H7 (cell line): ENCODE measurements at regions not wholly inside any gene's neighbourhood (a gene's known extent, or its start where the extent isn't known, plus 50 kb on each side); places are given as distances from the start of the nearest gene placed in this dataset.

Experiments
- DNase-seq: peaks from one replicate; pipeline ENCODE4 v3.0.0; 2012
- H3K27me3 ChIP-seq: 2 replicates; pipeline ENCODE4 v1.6.0; 2011; ENCODE audit warnings: mild to moderate bottlenecking, low read length; ENCODE audit not compliant: control insufficient read depth, insufficient read depth
- H3K36me3 ChIP-seq: replicated peaks from 2 replicates; pipeline ENCODE4 v1.5.1; 2011; ENCODE audit warnings: low read length; ENCODE audit not compliant: control insufficient read depth, insufficient read depth
- H3K4me3 ChIP-seq: 2 replicates; pipeline ENCODE4 v1.5.1; 2011; ENCODE audit warnings: low read depth, mild to moderate bottlenecking, control low read depth, low read length, moderate library complexity; ENCODE audit not compliant: insufficient read depth

GRCh38 chr9:92190536-92190790 lies 75.2 kb upstream of the SPTLC1 start:
- Histone ChIP-seq H3K4me3 (no peak overlapping the region), H3K36me3 (no peaks in the 10 kb centered on the region), H3K27me3 (no peaks in the 10 kb centered on the region)
- no peak for DNase-seq

GRCh38 chr9:92189782-92190535 lies 74.7 kb upstream of the SPTLC1 start:
- Histone ChIP-seq H3K27me3 (no peaks in the 10 kb centered on the region), H3K4me3 (no peak overlapping the region), H3K36me3 (no peaks in the 10 kb centered on the region)
- peak; percentile 76 for DNase-seq

- DNase-seq = peak; percentile 63
These were observed 74.0 kb upstream of the SPTLC1 start for GRCh38 chr9:92188969-92189781.

GRCh38 chr9:92187989-92188714 lies 72.9 kb upstream of the SPTLC1 start:
- Histone ChIP-seq H3K36me3 (no peaks in the 10 kb centered on the region), H3K4me3 (no peak overlapping the region), H3K27me3 (no peaks in the 10 kb centered on the region)
- peak; percentile 28 for DNase-seq

More at GRCh38 chr9:92188969-92189781, 74.0 kb upstream of the SPTLC1 start:
- Histone ChIP-seq H3K27me3 (no peaks in the 10 kb centered on the region), H3K4me3 (no peak overlapping the region), H3K36me3 (no peaks in the 10 kb centered on the region)

- Histone ChIP-seq H3K4me3 (no peak overlapping the region), H3K27me3 (no peaks in the 10 kb centered on the region), H3K36me3 (no peaks in the 10 kb centered on the region)
- peak; percentile 21 for DNase-seq
These were observed 72.2 kb upstream of the SPTLC1 start for GRCh38 chr9:92187390-92187789.

- no peak overlapping the region for H3K4me3 ChIP-seq
- DNase-seq = peak; percentile 20
- H3K36me3 ChIP-seq = no peaks in the 10 kb centered on the region
- H3K27me3 ChIP-seq = no peaks in the 10 kb centered on the region
These were observed 71.4 kb upstream of the SPTLC1 start for GRCh38 chr9:92186631-92187030.

GRCh38 chr9:92185681-92186080 lies 70.5 kb upstream of the SPTLC1 start:
- Histone ChIP-seq H3K27me3 (no peaks in the 10 kb centered on the region), H3K36me3 (no peaks in the 10 kb centered on the region), H3K4me3 (no peak overlapping the region)
- DNase-seq = no peak

GRCh38 chr9:92185096-92185495 lies 69.9 kb upstream of the SPTLC1 start:
- Histone ChIP-seq H3K27me3 (no peaks in the 10 kb centered on the region), H3K36me3 (no peaks in the 10 kb centered on the region), H3K4me3 (no peak overlapping the region)
- no peak for DNase-seq

GRCh38 chr9:92184041-92184564 lies 68.9 kb upstream of the SPTLC1 start:
- H3K27me3 ChIP-seq = no peaks in the 10 kb centered on the region
- DNase-seq = no peak
- H3K4me3 ChIP-seq = no peak overlapping the region
- H3K36me3 ChIP-seq = no peaks in the 10 kb centered on the region

GRCh38 chr9:92183449-92183848 lies 68.2 kb upstream of the SPTLC1 start:
- Histone ChIP-seq H3K27me3 (no peaks in the 10 kb centered on the region), H3K36me3 (no peaks in the 10 kb centered on the region)
- peak; percentile 20 for DNase-seq

GRCh38 chr9:92181296-92181695 lies 66.1 kb upstream of the SPTLC1 start:
- Histone ChIP-seq H3K4me3 (no peak overlapping the region), H3K36me3 (no peaks in the 10 kb centered on the region), H3K27me3 (no peaks in the 10 kb centered on the region)
- peak; percentile 41 for DNase-seq

More at GRCh38 chr9:92183449-92183848, 68.2 kb upstream of the SPTLC1 start:
- H3K4me3 ChIP-seq = no peak overlapping the region

- Histone ChIP-seq H3K36me3 (no peaks in the 10 kb centered on the region), H3K27me3 (no peaks in the 10 kb centered on the region), H3K4me3 (no peak overlapping the region)
- peak; percentile 16 for DNase-seq
These were observed 65.5 kb upstream of the SPTLC1 start for GRCh38 chr9:92180669-92181181.

- H3K27me3 ChIP-seq = no peaks in the 10 kb centered on the region
- no peak for DNase-seq
- no peak overlapping the region for H3K4me3 ChIP-seq
- H3K36me3 ChIP-seq = no peaks in the 10 kb centered on the region
These were observed 64.8 kb upstream of the SPTLC1 start for GRCh38 chr9:92180002-92180400.

GRCh38 chr9:92179286-92180001 lies 64.2 kb upstream of the SPTLC1 start:
- Histone ChIP-seq H3K4me3 (no peak overlapping the region), H3K36me3 (no peaks in the 10 kb centered on the region), H3K27me3 (no peaks in the 10 kb centered on the region)
- DNase-seq = no peak
